HG03064 (cell line): ENCODE measurements at regions not wholly inside any gene's neighbourhood (a gene's known extent, or its start where the extent isn't known, plus 50 kb on each side); places are given as distances from the start of the nearest gene placed in this dataset.

Experiments used
- ATAC-seq: cut with Tn5 transposase; IDR thresholded peaks from one replicate; pipeline ENCODE4 v1.9.1; 2021; ENCODE audit warnings: low read depth; ENCODE audit not compliant: unreplicated experiment

DNA sequence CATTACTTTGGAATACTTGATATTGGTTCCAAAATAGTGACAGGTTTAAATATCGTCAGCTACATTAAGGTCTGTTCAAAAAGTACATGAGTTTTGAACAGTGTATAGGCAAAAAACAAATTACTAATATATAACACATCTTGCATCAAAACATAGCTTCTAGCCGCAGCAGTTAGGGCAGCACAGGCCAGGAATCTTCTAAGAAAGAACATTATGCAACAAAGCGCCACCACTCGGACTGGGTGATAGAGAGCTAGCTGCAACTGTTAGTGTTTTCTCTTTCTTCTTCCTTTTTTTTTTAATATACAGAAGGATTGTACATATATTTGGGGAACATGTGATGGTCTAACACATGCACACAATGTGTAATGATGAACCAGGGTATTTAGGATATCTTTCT, 504.5 kb downstream of the NR2F1-AS1 start:
- no peak for ATAC-seq

DNA sequence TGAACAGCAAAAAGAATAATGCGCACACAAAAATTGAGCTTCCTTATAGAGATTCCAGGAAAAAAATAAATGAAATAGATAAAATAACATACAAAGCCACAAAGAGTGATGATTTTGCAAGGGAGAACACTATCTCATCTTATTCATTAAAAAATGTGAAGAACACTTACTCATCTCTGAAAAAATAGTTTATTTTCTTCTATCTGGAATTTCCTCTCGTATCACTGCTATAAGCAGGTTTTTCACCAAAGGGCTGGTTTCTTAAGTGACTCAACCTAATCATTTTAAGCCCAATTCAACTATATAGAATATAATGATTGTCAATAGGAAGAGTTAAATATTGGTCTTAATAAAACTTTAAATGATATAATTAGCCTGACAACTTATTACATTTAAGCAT, 504.9 kb downstream of the NR2F1-AS1 start:
- ATAC-seq, result no peak

DNA sequence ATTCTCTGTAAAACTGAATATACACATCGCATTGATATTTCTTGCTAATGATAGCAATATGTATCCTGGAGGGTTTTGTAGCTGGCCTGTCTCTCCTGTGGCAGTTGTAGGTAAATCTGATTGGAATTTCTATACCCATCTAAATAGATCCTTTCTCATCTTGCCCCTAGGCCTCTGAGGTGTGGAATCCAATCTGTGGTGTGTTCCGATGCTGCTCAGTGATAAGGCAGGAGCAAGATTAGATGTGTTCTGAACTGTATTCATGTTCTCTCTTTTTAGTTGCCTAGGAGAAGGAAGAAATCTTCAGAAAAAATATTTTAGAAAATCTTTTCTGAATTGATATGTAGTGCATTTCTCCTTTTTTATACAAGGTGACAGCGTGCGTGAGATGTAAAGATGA, 507.5 kb downstream of the NR2F1-AS1 start:
- ATAC-seq, result no peak

DNA sequence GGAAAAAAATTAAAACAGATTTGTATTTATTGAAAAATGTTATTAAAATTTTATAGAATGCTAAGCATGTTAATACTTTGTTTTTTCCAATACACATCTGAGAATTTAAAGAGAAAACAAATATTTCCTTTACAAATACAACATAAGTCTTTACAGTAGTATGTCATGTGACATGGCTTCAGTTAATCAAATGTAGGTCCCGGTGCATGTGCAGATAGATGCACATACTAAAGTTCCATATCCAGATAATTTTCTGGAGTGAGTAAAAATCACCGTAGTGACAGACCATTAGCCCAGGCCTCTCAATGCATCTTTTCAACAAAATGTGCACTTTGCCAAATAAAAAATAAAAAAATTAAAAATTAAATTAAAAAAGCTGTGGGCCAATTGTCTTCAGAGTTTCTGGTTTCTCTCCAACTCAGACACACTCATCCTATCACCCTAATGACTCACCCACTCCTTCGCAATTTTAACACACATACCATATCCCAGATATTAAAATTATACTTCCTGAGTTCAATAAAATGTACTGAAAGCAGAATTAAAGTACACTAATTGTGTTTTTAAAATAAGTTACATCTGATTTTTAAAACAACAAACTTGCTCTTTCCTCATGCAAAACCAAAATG, 508.1 kb downstream of the NR2F1-AS1 start:
- no peak for ATAC-seq

DNA sequence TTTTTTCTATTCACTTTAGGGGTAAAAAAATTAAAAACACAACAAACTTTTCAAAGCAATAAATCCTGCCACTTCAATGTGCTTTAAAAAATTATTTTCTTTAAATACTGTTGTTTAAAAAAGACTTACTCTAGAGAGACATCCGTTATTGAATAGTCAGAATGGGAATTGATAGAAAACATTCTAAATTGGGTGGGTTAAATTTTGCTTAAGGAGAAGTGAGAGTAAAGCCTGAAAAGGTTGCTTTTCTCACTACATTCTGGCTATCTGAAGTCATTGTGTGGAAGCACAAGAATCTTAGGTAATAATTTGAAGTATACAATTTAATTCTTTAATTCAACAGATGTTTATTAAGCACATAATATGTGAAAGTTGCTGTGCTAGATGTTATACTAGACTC, 509.3 kb downstream of the NR2F1-AS1 start:
- no peak for ATAC-seq

DNA sequence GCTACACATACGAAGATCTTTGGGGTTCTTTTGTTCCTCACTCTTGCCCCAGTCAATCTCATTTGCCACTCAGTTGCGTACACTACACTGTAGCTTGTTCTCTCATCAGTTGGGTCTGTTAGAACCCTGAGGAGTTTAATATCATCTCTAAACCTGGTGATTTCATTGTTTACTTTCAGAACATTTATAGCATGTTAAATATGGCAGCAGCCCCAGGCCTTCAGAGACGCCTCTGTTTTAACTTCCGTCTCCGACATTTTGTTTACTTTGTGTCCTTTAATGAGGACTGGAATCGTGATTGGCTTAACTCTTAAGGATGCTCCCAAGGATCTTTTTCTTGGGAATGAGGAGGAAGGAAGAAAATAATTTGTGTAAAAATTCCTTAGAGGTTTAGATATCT, 510.1 kb downstream of the NR2F1-AS1 start:
- no peak for ATAC-seq

DNA sequence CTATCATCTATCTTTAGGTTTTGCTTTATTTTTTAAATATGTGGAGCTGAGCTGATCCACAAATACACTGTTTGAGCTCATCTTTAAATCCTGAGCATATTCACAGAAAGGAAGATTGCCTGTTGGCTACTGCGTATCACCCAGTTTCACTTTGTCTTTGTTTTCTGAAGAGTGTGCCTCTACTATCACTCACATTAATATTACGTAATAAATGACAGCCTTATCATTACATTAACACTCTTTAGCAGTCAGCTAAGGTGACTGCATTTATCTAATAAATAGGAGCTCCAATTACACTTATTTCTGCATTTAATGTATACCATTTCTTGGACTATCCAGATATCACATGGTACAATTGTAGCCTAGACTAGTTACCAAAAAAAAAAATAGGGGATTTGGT, 511.7 kb downstream of the NR2F1-AS1 start:
- ATAC-seq, result no peak

DNA sequence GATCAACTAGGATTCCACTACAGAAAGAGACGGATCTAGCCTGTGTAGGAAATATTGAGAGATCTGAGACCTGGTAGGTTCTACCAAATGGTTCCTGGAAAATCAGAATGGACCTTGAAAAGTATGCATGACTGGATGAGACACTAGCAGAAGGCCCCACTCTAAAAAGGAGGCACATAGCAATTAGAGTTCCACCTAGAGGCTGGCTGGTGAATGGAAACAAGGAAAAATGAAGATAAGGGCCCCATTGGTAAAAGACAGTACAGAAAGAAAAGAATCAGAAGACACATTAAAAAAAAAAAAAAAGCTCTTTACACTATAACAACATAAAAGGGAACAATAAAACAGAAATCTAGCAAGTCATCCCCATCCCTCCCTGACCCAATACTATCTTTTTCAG, 518.5 kb downstream of the NR2F1-AS1 start:
- no peak for ATAC-seq

DNA sequence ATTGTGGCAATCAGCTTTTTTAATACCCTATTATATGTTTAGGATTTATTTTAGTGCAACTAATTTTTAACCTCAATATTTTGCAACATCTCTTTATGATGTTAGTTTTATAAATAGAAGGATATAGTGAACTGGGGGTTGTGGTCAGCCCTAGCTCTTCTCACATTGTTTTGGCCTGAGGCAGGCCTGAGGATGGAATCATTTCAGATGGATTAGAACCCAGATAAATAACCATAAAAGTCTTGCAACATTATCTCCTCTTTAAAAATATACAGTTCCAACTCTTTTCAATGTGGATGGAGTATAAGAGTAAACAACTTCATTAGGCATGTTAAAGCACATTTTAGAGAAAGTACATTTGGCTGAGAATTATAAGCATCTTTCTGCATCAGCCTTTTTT, 522.7 kb downstream of the NR2F1-AS1 start:
- no peak for ATAC-seq

DNA sequence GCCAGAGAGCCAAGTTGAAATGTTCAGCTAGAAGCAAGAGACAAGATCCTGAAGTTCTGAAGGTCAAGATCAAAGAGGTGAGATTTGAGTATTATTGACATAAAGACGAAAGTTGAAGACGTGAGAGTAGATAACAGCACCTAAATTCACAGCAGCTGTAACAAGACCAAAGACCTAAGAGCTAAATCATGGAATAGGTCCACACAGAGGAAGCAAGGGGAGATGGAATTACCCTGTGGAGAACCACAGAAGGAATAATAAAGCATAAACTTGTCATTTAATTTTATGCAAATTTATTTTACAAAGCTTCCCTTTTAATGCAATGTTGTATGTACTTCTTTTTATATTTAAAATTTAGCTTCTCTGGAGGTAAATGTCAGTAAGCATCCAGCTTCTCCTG, 523.7 kb downstream of the NR2F1-AS1 start:
- ATAC-seq, result no peak

DNA sequence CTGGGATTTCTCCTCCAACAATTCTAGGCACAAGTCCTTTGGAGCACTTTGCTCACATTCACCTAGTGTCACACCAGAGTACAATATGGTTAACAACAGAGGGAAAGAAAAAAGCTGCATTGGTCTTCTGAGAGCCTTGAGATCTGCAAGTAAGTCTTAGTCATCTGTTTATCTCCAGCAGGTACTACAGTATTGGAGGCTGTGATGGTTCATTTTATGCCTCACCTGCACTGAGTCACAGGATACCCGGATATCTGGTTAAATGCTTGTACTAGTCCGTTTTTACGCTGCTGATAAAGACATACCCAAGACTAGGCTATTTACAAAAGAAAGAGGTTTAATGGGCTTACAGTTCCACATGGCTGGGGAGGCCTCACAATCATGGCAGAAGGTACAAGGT, 525.0 kb downstream of the NR2F1-AS1 start:
- ATAC-seq, result no peak

DNA sequence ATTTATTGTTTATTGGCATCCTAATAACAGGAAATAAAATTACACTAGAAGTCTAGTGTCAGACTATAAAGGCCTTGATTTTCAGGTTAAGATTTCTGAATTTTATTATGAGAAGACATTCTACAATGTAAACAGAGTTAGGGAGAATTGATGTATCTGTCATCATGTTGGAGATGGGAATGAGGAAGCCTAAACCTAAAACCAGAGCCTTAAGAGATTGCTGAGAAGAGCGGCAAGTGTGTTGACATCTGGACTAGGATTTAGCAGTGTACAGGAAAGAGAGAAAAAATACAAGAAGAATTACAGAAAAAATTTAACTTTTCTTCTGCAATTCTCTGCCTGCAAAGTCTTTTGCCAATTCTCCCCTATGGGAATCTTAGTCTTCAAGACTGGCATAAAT, 525.5 kb downstream of the NR2F1-AS1 start:
- ATAC-seq, result no peak

DNA sequence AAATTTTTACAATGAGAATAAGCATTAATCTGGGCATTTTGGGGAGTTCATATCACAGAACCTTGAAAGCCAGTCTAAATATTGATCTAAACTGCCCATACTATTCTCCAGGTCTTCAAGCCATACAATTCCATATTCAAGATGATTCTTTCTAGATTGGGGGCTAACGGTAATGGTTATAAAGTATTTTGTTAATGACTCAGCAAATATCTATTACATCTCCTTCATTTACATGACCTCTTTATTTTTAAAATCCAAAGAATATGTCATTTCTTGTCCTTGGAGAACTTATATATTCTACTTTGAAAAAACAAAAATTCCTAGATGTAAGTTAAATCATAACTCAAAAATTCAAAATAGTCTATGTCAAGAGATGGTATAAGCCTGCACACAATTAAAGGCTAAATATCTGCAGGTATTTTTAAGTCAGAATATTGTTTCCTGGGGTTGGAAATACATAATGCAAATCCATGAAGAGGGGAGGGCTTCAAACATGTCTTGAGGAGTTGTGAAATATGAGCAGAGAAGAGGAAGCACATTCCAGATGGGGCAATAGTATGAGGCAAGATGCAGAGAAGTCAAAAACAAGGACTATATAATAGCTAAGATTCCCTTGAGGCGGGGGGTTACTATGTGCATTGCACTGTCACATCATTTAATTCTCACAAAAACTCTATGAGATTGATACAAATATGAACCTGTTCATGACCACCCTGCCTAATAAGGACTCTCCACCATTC, 526.4 kb downstream of the NR2F1-AS1 start:
- ATAC-seq, result no peak

DNA sequence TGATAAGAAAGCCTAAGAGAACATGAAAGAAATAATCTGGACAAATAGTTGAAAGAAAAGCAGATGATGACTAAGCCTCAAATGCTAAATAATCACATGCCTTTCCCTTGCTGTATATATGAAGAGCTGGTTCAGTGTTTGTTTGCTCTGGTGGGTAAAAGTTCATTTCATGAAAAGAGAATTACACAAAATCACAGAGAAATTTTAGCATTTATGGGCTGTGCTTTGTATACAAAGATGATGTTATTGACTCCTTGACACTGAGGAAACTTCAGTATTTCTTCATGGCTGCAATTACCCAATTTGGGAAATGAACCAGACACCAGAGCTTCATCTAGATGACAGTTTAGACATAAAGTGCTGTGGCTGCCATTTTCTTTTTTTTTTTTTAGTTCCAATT, 527.2 kb downstream of the NR2F1-AS1 start:
- no peak for ATAC-seq

DNA sequence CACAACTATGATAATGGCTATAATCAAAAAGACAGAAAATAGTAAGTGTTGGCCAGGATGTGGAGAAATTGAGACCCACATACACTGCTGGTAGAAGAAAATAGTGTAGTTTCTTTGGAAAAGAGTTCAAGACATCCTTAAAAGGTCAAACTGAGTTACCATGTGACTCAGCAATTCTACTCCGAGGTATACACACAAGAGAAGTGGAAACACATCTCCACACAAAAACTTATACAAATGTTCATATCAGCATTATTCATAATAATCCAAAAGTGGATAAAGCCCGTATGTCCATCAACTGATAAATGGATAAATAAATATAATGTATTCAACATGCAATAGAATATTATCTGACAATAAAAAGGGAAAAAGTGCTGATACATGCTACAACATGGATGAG, 532.2 kb downstream of the NR2F1-AS1 start:
- no peak for ATAC-seq

DNA sequence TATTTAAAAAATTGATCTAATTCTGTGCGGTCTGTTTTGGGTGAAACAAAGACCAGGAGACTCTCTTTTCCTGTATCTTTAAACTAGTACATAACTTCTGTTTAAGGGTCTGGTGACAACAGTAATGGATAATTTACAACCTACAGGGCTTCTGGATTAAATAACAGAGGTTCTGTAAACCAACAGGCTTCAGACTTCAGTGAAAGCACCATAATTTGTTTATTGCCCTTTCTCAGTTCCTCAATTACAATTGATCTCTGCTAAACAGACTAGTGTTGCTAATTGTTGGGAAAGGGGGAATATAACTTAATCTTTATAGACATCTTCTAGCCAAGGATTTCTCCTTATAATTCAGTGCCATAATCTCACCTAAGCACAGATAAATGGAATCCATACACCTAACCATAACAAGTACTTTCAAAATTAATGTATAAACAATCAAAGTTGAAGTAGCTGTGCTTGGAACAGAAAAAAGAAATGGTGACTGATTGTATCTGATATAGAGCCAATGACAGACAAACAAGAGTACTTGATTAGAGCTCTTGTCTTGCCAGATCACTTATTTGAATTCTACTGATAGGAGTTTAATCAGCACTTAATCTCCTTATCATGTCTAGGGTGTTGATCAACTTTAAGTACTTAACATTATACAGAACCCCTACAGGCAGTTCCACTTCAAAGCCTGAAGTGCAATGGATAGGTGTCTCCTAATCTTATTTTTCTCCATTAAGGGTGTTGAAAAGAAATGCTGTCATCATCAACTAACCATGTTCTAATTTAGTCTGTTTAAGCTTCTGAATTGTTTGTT, 536.0 kb downstream of the NR2F1-AS1 start:
- no peak for ATAC-seq

DNA sequence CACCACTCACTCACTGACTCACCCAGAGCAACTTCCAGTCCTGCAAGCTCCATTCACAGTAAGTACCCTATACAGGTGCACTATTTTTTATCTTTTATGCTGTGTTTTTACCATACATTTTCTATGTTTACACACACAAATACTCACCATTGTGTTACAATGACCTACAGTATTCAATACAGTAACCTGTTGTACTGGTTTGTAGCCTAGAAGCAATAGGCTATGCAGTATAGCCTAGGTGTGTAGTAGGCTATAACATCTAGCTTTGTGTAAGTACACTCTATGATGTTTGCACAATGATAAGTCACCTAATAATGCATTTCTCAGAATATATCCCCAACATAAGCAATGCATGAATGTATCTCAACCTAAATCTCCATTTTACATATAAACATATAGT, 541.1 kb downstream of the NR2F1-AS1 start:
- ATAC-seq, result no peak

DNA sequence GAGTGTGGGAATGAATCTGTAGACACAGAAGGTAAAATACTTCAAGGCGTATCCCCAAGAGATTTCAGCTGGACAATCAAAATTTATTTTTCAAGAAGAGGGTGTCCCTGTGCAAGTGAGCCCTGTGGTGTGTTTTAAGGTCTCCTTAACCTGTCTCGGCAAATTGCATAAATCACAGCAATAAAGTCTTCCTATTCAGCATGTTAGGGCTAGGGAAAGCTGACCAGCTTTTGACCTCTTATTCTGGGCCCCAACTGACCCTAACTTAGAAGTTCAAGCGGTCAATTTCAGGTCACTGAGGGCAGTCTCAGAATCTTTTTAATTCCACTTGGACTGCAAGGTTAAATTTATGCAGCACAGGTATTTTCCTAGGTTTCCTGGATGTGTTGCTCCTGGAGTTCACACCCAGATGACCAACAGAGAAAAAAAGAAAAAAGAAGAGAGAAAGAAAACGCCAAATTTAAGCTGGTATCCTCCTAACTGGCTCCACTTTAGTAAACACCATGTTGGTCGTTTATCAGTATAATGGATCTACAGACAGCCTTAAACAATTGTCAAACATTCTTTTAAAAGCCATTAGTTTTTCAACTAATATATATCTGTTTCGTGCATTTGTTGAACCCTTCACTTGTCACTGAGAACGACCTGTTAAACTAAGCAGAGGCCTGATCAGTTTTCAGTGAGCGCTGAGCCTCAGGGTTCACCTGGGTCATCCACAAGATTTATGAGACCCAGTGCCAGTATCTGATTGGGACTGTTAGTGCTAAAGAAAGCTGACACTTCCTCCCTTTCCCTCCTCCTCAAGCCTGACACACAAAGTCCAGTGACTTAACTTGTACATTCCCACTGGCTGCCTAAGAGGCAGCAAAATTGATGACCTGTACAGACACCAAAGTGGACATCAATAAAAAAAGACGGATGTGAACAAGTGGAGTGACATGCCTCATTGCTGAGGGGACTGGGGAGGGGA, 546.1 kb downstream of the NR2F1-AS1 start:
- ATAC-seq, result no peak

DNA sequence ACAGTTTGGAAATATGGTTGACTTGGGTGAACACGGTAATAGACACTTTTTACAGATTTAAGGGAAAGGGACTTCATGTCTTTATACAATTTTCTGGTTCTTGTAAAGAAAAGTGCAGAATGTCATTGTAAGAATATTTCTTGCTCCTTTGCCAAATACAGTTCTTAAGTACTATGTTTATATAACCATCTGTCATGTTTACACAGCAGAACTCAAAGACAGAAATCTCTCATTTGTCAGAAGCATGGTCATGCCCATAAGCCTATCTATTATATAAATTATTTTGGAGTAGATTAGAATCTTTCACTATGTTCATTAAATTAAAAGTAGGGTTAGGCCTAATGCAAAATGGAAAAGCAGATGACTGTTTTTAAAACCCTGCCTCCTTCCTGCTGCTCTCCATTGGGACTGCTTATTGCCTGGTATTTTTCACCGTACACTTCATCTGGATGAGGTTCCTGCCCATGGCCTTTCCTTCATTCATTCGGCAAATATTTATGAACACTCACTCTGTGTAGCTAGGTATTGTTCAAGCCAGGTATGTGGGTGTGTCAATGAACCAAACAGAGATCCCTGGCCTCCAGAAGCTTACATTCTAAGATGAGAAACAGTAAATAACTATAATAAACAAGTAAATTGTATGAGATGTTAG, 558.1 kb downstream of the NR2F1-AS1 start:
- ATAC-seq, result no peak

DNA sequence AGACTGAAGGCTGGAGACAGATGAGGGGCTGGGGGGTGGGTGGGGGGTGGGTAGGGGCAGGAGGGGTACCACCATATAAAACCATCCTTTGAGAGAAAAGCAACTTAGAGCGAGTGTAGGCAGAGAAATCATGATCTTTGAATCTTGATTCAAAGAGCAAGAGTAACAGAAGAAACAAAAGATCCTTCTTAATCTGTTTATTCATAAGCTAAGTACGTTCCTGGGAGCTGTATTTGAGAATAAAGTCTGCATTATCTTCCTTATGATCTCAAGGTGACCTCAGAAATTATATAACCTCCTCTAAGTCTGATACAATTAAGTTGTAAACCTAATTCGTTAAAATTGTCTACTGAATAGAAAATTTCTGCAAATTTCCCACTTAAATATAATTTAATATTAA, 558.8 kb downstream of the NR2F1-AS1 start:
- no peak for ATAC-seq
